GM12873 (cell line): ENCODE measurements at regions not wholly inside any gene's neighbourhood (a gene's known extent, or its start where the extent isn't known, plus 50 kb on each side); places are given as distances from the start of the nearest gene placed in this dataset.

Experiments
- TF ChIP-seq, protein P1 (sequence below): IDR thresholded peaks from 2 replicates; pipeline ENCODE4 v1.5.1; 2012; ENCODE audit warnings: low read depth, mild to moderate bottlenecking, moderate library complexity, low read length, control low read depth; ENCODE audit not compliant: insufficient read depth; ENCODE audit errors: missing control alignments

DNA sequence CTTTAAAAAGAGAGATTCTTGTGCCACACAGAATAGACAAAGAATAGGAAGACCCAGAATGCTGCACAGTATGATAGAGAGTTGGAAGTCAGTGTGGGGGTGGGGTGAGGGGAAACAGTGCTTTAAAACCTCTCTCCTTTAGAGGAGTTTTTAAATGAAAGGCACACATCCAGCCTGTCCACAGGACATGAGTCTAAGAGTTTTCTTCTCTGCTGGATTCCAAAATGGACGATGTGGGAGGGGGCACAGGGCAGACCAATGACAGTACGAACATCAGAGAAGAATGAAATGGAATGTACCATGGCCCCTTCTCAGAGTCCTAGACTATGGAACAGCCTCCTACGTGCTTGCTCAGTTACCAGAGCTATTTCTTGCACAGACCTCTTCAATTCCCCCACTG is 458.2 kb upstream of the DAB1 start:
- TF ChIP-seq, protein P1, sequence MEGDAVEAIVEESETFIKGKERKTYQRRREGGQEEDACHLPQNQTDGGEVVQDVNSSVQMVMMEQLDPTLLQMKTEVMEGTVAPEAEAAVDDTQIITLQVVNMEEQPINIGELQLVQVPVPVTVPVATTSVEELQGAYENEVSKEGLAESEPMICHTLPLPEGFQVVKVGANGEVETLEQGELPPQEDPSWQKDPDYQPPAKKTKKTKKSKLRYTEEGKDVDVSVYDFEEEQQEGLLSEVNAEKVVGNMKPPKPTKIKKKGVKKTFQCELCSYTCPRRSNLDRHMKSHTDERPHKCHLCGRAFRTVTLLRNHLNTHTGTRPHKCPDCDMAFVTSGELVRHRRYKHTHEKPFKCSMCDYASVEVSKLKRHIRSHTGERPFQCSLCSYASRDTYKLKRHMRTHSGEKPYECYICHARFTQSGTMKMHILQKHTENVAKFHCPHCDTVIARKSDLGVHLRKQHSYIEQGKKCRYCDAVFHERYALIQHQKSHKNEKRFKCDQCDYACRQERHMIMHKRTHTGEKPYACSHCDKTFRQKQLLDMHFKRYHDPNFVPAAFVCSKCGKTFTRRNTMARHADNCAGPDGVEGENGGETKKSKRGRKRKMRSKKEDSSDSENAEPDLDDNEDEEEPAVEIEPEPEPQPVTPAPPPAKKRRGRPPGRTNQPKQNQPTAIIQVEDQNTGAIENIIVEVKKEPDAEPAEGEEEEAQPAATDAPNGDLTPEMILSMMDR: no peak

GRCh38 chr1:57881639-57882038 is 457.8 kb upstream of the DAB1 start:
- TF ChIP-seq, protein P1: no peak

GRCh38 chr1:57879700-57880099 is 455.8 kb upstream of the DAB1 start:
- TF ChIP-seq, protein P1: no peak

DNA sequence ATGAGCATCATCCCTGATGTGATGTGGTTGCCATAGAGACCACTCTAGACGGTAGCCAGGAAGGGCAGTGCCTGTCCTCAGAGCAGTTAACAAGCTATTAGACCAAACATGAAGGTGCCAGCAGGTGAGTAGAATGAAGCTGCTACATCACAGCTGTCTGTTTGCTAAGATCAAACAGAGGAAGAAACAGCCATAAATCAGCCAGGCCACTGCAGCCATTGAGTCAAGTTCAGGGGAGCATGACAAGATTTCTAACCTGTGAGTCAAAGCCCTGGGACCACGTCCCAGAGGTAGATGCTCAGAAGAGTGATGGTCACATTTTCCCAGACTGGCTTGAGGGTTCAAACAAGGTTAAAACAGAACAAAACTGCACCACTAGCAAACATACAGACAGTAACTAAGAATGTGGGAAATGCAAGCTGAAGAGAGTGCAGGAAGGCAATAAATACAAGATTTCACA is 450.6 kb upstream of the DAB1 start:
- TF ChIP-seq, protein P1: no peak

- TF ChIP-seq, protein P1: no peak
Observed at GRCh38 chr1:57872913-57873312, 449.1 kb upstream of the DAB1 start.

- TF ChIP-seq, protein P1: no peak
Observed at GRCh38 chr1:57868908-57869307, 445.0 kb upstream of the DAB1 start.

GRCh38 chr1:57868239-57868638 is 444.4 kb upstream of the DAB1 start:
- TF ChIP-seq, protein P1: no peak

DNA sequence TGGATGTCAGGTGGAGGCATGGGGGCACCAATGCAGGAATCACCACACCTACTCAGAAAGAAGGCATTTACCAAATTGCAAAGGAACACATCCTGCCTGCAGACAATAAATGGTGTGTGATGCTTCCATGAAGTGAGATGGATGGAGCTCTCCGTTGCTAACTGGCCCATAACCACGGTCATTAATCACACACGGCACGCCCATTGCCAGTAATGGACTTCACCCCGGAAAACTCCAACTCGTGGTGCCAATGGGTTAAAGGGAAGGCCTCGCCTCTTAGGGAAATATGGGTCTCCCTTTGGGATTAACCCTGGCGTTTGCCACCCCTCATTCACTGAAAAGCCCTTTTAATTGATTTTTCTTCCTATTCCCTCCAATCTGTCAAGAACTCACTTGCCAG is 443.1 kb upstream of the DAB1 start:
- TF ChIP-seq, protein P1: no peak
